ENCODE measurements at regions not wholly inside any gene's neighbourhood (a gene's known extent, or its start where the extent isn't known, plus 50 kb on each side); places are given as distances from the start of the nearest gene placed in this dataset.
A peak's percentile ranks its signal among the peaks of the same experiment; 100 is the strongest.
"Not testable (repeated sequence)": the region's sequence is repeated elsewhere in the genome, so short reads cannot be mapped to it uniquely, and the experiment has no call there.

- DNase-seq (ENCODE audit: insufficient read length, low spot score) (no peak), FAIRE-seq (no peak)
- TF ChIP-seq SPI1 (IDR thresholded peaks at IDR 0.05; ENCODE audit: low read depth, low read length) (peak; percentile 27; the same call in 1 of the 2 replicates), POU2F2 (IDR thresholded peaks at IDR 0.05; ENCODE audit: low read depth, low read length) (no peak)
Observed at GRCh38 chr5:101531026-101531425, 627.9 kb upstream of the ST8SIA4 start.

DNA sequence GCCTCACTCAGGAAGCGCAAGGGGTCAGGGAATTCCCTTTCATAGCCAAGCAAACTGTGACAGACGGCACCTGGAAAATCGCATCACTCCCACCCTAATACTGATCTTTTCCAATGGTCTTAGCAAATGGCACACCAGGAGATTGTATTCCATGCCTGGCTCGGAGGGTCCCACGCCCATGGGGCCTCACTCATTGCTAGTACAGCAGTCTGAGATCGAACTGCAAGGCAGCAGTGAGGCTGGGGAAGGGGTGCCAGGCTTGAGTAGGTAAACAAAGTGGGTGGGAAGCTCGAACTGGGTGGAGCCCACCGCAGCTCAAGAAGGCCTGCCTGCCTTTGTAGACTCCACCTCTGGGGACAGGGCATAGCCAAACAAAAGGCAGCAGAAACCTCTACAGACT, 626.0 kb upstream of the ST8SIA4 start:
- not testable (repeated sequence) for FAIRE-seq; DNase-seq (ENCODE audit: insufficient read length, low spot score)

DNA sequence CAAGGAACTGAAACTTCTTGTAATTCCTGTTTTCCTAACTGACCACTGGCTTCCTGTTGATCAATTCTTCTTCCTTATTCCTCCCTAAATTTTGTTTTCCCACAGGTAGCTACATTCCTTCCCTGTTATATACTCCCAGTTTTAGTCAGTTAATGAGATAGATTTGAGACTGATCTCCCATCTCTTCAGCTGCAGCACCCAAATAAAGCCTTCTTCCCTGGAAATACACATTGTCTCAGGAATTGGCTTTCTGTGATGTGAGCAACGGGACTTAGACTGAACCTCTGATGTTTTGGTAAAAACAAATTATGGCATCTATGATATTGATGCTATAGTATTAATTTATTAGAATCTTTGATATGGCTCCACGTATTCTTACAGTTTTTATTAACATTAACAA, 617.3 kb upstream of the ST8SIA4 start:
- FAIRE-seq (no peak), DNase-seq (ENCODE audit: insufficient read length, low spot score) (no peak)
- TF ChIP-seq SPI1 (IDR thresholded peaks at IDR 0.05; ENCODE audit: low read depth, low read length) = no peak
- TF ChIP-seq PAX5 (IDR thresholded peaks at IDR 0.05; ENCODE audit: insufficient read depth, low read length, severe bottlenecking) = no peak
- no peak for TF ChIP-seq POLR2A (IDR thresholded peaks at IDR 0.05; ENCODE audit: low read depth, low read length)
- no peak for TF ChIP-seq POLR2AphosphoS5 (IDR thresholded peaks at IDR 0.05; ENCODE audit: low read depth, low read length)
- TF ChIP-seq POU2F2 (IDR thresholded peaks at IDR 0.05; ENCODE audit: low read depth, low read length) = no peak
- TF ChIP-seq TAF1 (IDR thresholded peaks at IDR 0.05; ENCODE audit: low read depth, low read length) = no peak

DNA sequence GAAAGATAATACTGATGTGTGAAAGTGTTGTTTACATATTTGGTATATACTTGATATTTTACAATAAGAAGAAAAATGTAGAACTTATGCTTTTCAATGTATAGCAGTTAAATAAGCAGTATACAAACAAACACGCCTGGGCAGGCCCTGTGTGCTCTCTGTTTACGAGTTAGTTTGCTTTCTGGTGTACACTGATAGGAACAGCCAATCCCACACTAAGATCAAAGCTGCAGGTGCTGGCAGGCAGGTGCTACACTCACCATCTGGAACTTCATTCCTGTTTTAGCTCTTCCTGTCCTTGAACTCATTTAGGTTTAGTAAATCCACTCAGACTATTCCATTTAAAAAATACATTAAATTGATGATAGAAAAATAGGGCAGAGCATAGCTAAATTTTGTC, 614.7 kb upstream of the ST8SIA4 start:
- no peak for FAIRE-seq
- DNase-seq (ENCODE audit: insufficient read length, low spot score) = no peak

GRCh38 chr5:101515721-101516120, 612.6 kb upstream of the ST8SIA4 start:
- FAIRE-seq = no peak
- TF ChIP-seq POLR2AphosphoS5 (IDR thresholded peaks at IDR 0.05; ENCODE audit: low read depth, low read length) (no peak), SPI1 (IDR thresholded peaks at IDR 0.05; ENCODE audit: low read depth, low read length) (no peak), TAF1 (IDR thresholded peaks at IDR 0.05; ENCODE audit: low read depth, low read length) (no peak), PAX5 (IDR thresholded peaks at IDR 0.05; ENCODE audit: insufficient read depth, low read length, severe bottlenecking) (no peak), POU2F2 (IDR thresholded peaks at IDR 0.05; ENCODE audit: low read depth, low read length) (no peak), POLR2A (IDR thresholded peaks at IDR 0.05; ENCODE audit: low read depth, low read length) (no peak)
- DNase-seq (ENCODE audit: insufficient read length, low spot score) = no peak

More for the DNA sequence above, 614.7 kb upstream of the ST8SIA4 start:
- TF ChIP-seq POLR2AphosphoS5 (IDR thresholded peaks at IDR 0.05; ENCODE audit: low read depth, low read length) = no peak
- no peak for TF ChIP-seq POU2F2 (IDR thresholded peaks at IDR 0.05; ENCODE audit: low read depth, low read length)
- TF ChIP-seq POLR2A (IDR thresholded peaks at IDR 0.05; ENCODE audit: low read depth, low read length) = no peak
- TF ChIP-seq SPI1 (IDR thresholded peaks at IDR 0.05; ENCODE audit: low read depth, low read length) = no peak
- TF ChIP-seq PAX5 (IDR thresholded peaks at IDR 0.05; ENCODE audit: insufficient read depth, low read length, severe bottlenecking) = no peak
- no peak for TF ChIP-seq TAF1 (IDR thresholded peaks at IDR 0.05; ENCODE audit: low read depth, low read length)

GRCh38 chr5:101505891-101506570, 602.9 kb upstream of the ST8SIA4 start:
- FAIRE-seq (no peak), DNase-seq (ENCODE audit: insufficient read length, low spot score) (no peak)
- TF ChIP-seq POU2F2 (IDR thresholded peaks at IDR 0.05; ENCODE audit: low read depth, low read length) (no peak), PAX5 (IDR thresholded peaks at IDR 0.05; ENCODE audit: insufficient read depth, low read length, severe bottlenecking) (no peak), POLR2AphosphoS5 (IDR thresholded peaks at IDR 0.05; ENCODE audit: low read depth, low read length) (no peak), POLR2A (IDR thresholded peaks at IDR 0.05; ENCODE audit: low read depth, low read length) (no peak), SPI1 (IDR thresholded peaks at IDR 0.05; ENCODE audit: low read depth, low read length) (no peak), TAF1 (IDR thresholded peaks at IDR 0.05; ENCODE audit: low read depth, low read length) (no peak)

DNA sequence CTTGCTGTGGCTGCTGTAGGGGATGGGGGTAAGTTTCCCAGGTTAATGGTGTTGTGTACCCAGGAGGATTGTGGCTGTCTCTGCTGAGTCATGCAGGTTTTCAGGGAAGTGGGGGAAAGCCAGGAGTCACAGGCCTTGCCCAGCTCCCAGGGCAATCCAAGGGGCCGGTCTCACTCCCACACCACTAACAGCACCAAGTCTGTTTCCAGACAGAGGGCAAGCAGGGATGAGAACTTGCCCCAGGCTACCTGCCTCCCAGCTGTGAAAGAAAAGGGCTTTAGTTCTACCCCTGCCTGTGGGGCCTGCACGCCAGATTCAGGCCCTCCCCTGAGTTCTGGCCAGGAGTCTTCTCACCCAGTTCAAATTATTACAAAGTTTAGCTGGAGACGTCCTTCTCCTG, 579.8 kb upstream of the ST8SIA4 start:
- no peak for FAIRE-seq
- no peak for TF ChIP-seq SPI1 (IDR thresholded peaks at IDR 0.05; ENCODE audit: low read depth, low read length)
- no peak for TF ChIP-seq POLR2AphosphoS5 (IDR thresholded peaks at IDR 0.05; ENCODE audit: low read depth, low read length)
- no peak for TF ChIP-seq POU2F2 (IDR thresholded peaks at IDR 0.05; ENCODE audit: low read depth, low read length)
- no peak for TF ChIP-seq POLR2A (IDR thresholded peaks at IDR 0.05; ENCODE audit: low read depth, low read length)
- no peak for TF ChIP-seq PAX5 (IDR thresholded peaks at IDR 0.05; ENCODE audit: insufficient read depth, low read length, severe bottlenecking)
- TF ChIP-seq TAF1 (IDR thresholded peaks at IDR 0.05; ENCODE audit: low read depth, low read length) = no peak

DNA sequence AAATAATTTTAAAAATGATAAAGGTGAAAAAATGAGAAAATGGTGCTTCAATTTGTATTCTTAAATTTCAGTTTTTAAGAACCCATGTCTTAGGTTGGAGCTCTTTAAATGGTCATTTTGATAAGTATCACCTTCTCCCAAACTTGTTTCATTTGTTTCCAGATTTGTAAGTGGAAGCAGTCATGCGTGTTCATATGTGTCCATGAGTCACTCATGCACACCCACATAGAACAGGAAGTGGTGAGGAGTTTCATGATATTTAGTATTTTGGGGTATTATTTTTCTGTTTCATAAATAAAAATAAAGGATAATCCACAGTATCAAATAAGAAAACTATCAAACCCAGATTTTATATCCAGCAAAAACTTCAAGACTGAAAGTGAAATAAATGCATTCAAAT, 570.4 kb upstream of the ST8SIA4 start:
- peak; percentile 18 for TF ChIP-seq PAX5 (IDR thresholded peaks at IDR 0.05; ENCODE audit: insufficient read depth, low read length, severe bottlenecking)
- TF ChIP-seq TAF1 (IDR thresholded peaks at IDR 0.05; ENCODE audit: low read depth, low read length) = no peak
- no peak for TF ChIP-seq SPI1 (IDR thresholded peaks at IDR 0.05; ENCODE audit: low read depth, low read length)
- DNase-seq (ENCODE audit: insufficient read length, low spot score) (no peak), FAIRE-seq (no peak)

More for the DNA sequence above, 579.8 kb upstream of the ST8SIA4 start:
- no peak for DNase-seq (ENCODE audit: insufficient read length, low spot score)

GRCh38 chr5:101461455-101461854, 558.4 kb upstream of the ST8SIA4 start:
- TF ChIP-seq PAX5 (IDR thresholded peaks at IDR 0.05; ENCODE audit: insufficient read depth, low read length, severe bottlenecking) (no peak), POLR2A (IDR thresholded peaks at IDR 0.05; ENCODE audit: low read depth, low read length) (no peak), SPI1 (IDR thresholded peaks at IDR 0.05; ENCODE audit: low read depth, low read length) (no peak), POLR2AphosphoS5 (IDR thresholded peaks at IDR 0.05; ENCODE audit: low read depth, low read length) (no peak), POU2F2 (IDR thresholded peaks at IDR 0.05; ENCODE audit: low read depth, low read length) (no peak), TAF1 (IDR thresholded peaks at IDR 0.05; ENCODE audit: low read depth, low read length) (no peak)
- DNase-seq (ENCODE audit: insufficient read length, low spot score) (no peak), FAIRE-seq (no peak)

DNA sequence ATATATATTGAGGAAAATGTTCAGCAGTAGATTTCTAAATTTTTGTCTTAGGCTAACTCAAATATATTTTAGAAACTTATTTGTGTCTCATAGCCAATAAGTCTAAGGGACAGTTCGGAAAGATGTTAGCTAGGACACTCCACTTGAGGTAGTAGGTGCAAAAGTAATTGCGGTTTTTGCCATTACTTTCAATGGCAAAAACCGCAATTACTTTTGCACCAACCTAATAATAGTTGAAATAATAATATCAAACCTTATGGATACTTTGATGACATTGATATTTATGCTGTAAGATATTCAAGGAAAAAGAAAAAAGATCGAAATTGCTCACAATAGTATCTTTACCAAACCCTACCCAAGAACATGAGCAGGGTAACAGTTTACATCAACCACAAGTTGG, 555.5 kb upstream of the ST8SIA4 start:
- DNase-seq (ENCODE audit: insufficient read length, low spot score) = no peak
- TF ChIP-seq POLR2A (IDR thresholded peaks at IDR 0.05; ENCODE audit: low read depth, low read length) (no peak), PAX5 (IDR thresholded peaks at IDR 0.05; ENCODE audit: insufficient read depth, low read length, severe bottlenecking) (no peak)
- FAIRE-seq = no peak
